ENCODE measurements at regions not wholly inside any gene's neighbourhood (a gene's known extent, or its start where the extent isn't known, plus 50 kb on each side); places are given as distances from the start of the nearest gene placed in this dataset.

- Histone ChIP-seq H3K27ac (no peak overlapping the region), H3K36me3 (no peaks in the 10 kb centered on the region), H3K4me1 (no peaks in the 10 kb centered on the region), H3K9me3 (no peaks in the 10 kb centered on the region), H3K27me3 (peaks cover 0 to 20% of the 10 kb centered on the region in 2 donors), H3K4me3 (no peak overlapping the region)
- peak; percentile 18 to 22 for TF ChIP-seq CTCF (IDR thresholded peaks at IDR 0.05)
- intact Hi-C loops (cut with DNase I; ENCODE audit: low total_unique reads): loop anchor here (10.0 kb wide), 1 partner anchor 66 kb away; no protein-coding TSS in a partner anchor
- DNase-seq: no peak
Observed at GRCh38 chr15:98568382-98569017, 79.8 kb upstream of the IGF1R start.

GRCh38 chr15:98570119-98570518 is 78.2 kb upstream of the IGF1R start:
- H3K27me3 ChIP-seq: peaks cover 0 to 31% of the 10 kb centered on the region in 2 donors
- DNase-seq: no peak
- intact Hi-C loops (cut with DNase I; ENCODE audit: low total_unique reads): no loop called here
- no peaks in the 10 kb centered on the region for H3K9me3 ChIP-seq
- no peak for TF ChIP-seq CTCF (IDR thresholded peaks at IDR 0.05)
- no peak overlapping the region for H3K4me3 ChIP-seq
- H3K4me1 ChIP-seq: no peaks in the 10 kb centered on the region
- H3K36me3 ChIP-seq: no peaks in the 10 kb centered on the region
- no peak overlapping the region for H3K27ac ChIP-seq

DNA sequence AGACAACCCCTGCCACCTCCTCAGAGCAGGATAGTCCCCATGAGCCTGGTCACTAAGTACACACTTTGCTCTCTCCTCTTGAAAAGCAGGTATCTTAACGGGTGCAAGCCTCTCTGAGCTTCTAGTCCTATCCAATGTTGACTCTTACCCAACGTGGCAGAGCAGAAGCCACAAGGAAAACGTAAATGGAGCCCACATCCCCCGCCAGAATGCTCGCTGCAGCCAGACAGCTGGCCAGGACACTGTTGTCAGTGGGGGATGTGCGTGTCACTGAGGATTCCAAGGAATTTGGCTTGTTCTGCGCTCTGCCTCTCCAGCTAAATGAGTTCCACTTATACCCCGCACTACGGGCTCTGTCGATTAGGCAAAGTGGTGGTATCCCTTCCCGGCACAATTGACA is 67.8 kb upstream of the IGF1R start:
- no peaks in the 10 kb centered on the region for H3K36me3 ChIP-seq
- peaks cover 0 to 4% (median 2%) of the 10 kb centered on the region in 4 donors for H3K4me1 ChIP-seq
- no peak for DNase-seq
- TF ChIP-seq CTCF (IDR thresholded peaks at IDR 0.05): no peak
- H3K27ac ChIP-seq: no peak overlapping the region
- peaks cover 0 to 79% of the 10 kb centered on the region in 2 donors for H3K27me3 ChIP-seq
- peaks cover 0 to 5% (median 0%) of the 10 kb centered on the region in 3 donors for H3K9me3 ChIP-seq
- H3K4me3 ChIP-seq: no peak overlapping the region
- intact Hi-C loops (cut with DNase I; ENCODE audit: low total_unique reads): no loop called here

DNA sequence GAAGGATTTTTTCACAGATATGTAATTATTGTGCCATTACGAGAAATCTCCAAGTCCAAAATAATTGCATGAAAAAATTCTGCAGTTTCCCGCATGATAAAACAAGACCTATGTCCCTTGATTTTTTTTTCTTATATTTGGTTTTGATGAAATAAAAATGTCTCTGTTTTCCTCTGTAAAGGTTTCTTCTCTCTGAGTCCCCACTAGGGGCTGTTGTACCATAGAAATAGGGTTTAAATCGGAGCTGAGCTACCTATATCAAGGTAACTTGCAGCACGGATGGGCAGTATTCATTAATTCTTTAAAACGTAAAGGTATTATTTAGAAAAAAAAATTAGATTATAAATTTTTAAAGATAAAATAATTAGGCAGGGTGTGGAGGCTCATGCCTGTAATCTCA is 66.6 kb upstream of the IGF1R start:
- H3K27me3 ChIP-seq: peaks cover 0 to 78% of the 10 kb centered on the region in 2 donors
- H3K9me3 ChIP-seq: peaks cover 0 to 5% (median 0%) of the 10 kb centered on the region in 3 donors
- no peak for TF ChIP-seq CTCF (IDR thresholded peaks at IDR 0.05)
- no peak overlapping the region for H3K27ac ChIP-seq
- H3K4me1 ChIP-seq: peaks cover 0 to 4% (median 2%) of the 10 kb centered on the region in 4 donors
- intact Hi-C loops (cut with DNase I; ENCODE audit: low total_unique reads): no loop called here
- H3K4me3 ChIP-seq: no peak overlapping the region
- DNase-seq: no peak
- H3K36me3 ChIP-seq: no peaks in the 10 kb centered on the region

- H3K4me1 ChIP-seq: peaks cover 0 to 4% (median 2%) of the 10 kb centered on the region in 4 donors
- H3K36me3 ChIP-seq: no peaks in the 10 kb centered on the region
- intact Hi-C loops (cut with DNase I; ENCODE audit: low total_unique reads): no loop called here
- no peak overlapping the region for H3K27ac ChIP-seq
- H3K9me3 ChIP-seq: peaks cover 0 to 5% (median 0%) of the 10 kb centered on the region in 3 donors
- peaks cover 0 to 80% of the 10 kb centered on the region in 2 donors for H3K27me3 ChIP-seq
- no peak overlapping the region for H3K4me3 ChIP-seq
- TF ChIP-seq CTCF (IDR thresholded peaks at IDR 0.05): no peak
- DNase-seq: no peak
Observed at GRCh38 chr15:98582900-98583554, 65.3 kb upstream of the IGF1R start.
